Keratinocyte (primary cell): ENCODE measurements at regions not wholly inside any gene's neighbourhood (a gene's known extent, or its start where the extent isn't known, plus 50 kb on each side); places are given as distances from the start of the nearest gene placed in this dataset.
A peak's percentile ranks its signal among the peaks of the same experiment; 100 is the strongest.

Source experiments
- DNase-seq: peaks from one replicate; pipeline ENCODE4 v3.0.0-alpha.2; 2011; ENCODE audit warnings: low read depth, missing footprints, low spot score
- FAIRE-seq: peaks from 2 replicates; lab custom pipeline; 2011; peaks lifted over from hg19 to GRCh38; lab: Jason Lieb, UNC
- H2AFZ ChIP-seq: 2 replicates; pipeline ENCODE4 v1.6.0; 2012; ENCODE audit warnings: low read length, control low read depth, inconsistent platforms; ENCODE audit not compliant: control insufficient read depth
- H3K27ac ChIP-seq: 2 replicates; pipeline ENCODE4 v1.5.1; 2011; ENCODE audit warnings: low read length; ENCODE audit not compliant: control insufficient read depth, insufficient read depth
- H3K27me3 ChIP-seq: 3 replicates; pipeline ENCODE4 v1.6.0; 2011; ENCODE audit warnings: low read length; ENCODE audit not compliant: control insufficient read depth, insufficient read depth; ENCODE audit errors: extremely low read depth
- H3K36me3 ChIP-seq, 2 experiments: 2 replicates in 1 of 2; 3 replicates in 1 of 2; pipeline ENCODE4 v1.5.1; 2011; ENCODE audit warnings: low read length in 2 of 2, mild to moderate bottlenecking in 1 of 2; ENCODE audit not compliant: control insufficient read depth in 2 of 2, insufficient read depth in 2 of 2; ENCODE audit errors: extremely low read depth in 1 of 2
- H3K4me1 ChIP-seq: 3 replicates; pipeline ENCODE4 v1.5.1; 2011; ENCODE audit warnings: low read length; ENCODE audit not compliant: control insufficient read depth, insufficient read depth; ENCODE audit errors: extremely low read depth
- H3K4me2 ChIP-seq: 3 replicates; pipeline ENCODE4 v1.6.0; 2011; ENCODE audit warnings: low read depth, low read length; ENCODE audit not compliant: control insufficient read depth, insufficient read depth; ENCODE audit errors: extremely low read depth
- H3K4me3 ChIP-seq, 3 experiments: fragments of 200-600 bp in 1 of 3; sonication (generic) in 1 of 3; 2 replicates in 2 of 3; 3 replicates in 1 of 3; pipeline ENCODE4 v1.5.1; 2011 to 2016; ENCODE audit warnings: low read length in 3 of 3, mild to moderate bottlenecking in 3 of 3, control low read depth in 2 of 3, inconsistent platforms in 1 of 3, low read depth in 1 of 3, mixed read lengths in 1 of 3, mixed run types in 1 of 3, moderate library complexity in 1 of 3; ENCODE audit not compliant: control insufficient read depth in 2 of 3, insufficient read depth in 2 of 3; ENCODE audit errors: extremely low read depth in 1 of 3
- H3K79me2 ChIP-seq: 2 replicates; pipeline ENCODE4 v1.6.0; 2012; ENCODE audit warnings: low read length; ENCODE audit not compliant: control insufficient read depth, insufficient read depth
- H3K9ac ChIP-seq: 3 replicates; pipeline ENCODE4 v1.6.0; 2011; ENCODE audit warnings: low read length; ENCODE audit not compliant: control insufficient read depth, insufficient read depth; ENCODE audit errors: extremely low read depth
- H3K9me1 ChIP-seq: 3 replicates; pipeline ENCODE4 v1.6.0; 2011; ENCODE audit warnings: low read length; ENCODE audit not compliant: control insufficient read depth, insufficient read depth; ENCODE audit errors: extremely low read depth
- H3K9me3 ChIP-seq: 2 replicates; pipeline ENCODE4 v1.5.1; 2012; ENCODE audit warnings: low read depth, low read length; ENCODE audit not compliant: control insufficient read depth
- H4K20me1 ChIP-seq: 3 replicates; pipeline ENCODE4 v1.6.0; 2011; ENCODE audit warnings: low read length; ENCODE audit not compliant: control insufficient read depth, insufficient read depth; ENCODE audit errors: extremely low read depth
- EZH2 ChIP-seq: IDR thresholded peaks from one replicate; pipeline ENCODE4 v1.6.1; 2012; ENCODE audit warnings: inconsistent platforms, mild to moderate bottlenecking, low read length, moderate library complexity
- dilution Hi-C: fragments of 300-500 bp; cut with MboI; formaldehyde crosslinking; loops from one replicate; pipeline ENCODE4 v1.7.0; 2020; ENCODE audit warnings: low sequenced_read_pairs; ENCODE audit not compliant: extremely low pct_ligation_motif_present
- TF ChIP-seq, protein P1 (sequence below), 3 experiments: IDR thresholded peaks in 1 of 3; conservative IDR thresholded peaks in 1 of 3; optimal IDR thresholded peaks in 1 of 3; 2 replicates in 2 of 3; 3 replicates in 1 of 3; pipeline versions ENCODE3 to v1.5.1; 2011; ENCODE audit warnings: low read length in 3 of 3, mild to moderate bottlenecking in 3 of 3, moderate library complexity in 2 of 3, control low read depth in 1 of 3, inconsistent platforms in 1 of 3; ENCODE audit not compliant: insufficient read depth in 2 of 3; ENCODE audit errors: extremely low read depth in 1 of 3

DNA sequence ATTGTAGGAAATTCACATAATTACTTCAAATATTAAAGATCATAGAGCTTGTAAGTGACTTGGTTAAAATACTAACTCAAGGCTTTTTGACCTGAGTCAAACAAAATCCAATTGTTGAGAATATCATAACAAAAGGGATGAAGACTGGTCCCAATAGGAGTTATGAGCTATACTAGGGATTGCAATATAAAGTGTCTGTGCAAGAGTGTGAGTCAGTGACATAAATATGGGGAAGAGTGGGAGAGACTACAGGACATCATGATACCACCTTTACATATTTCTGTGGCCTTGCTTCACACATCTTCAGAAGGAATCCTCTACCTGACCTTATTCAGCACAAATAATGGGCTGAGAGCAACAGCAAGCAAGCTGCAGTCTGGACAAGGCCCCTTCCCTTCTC is 180.9 kb upstream of the SLC24A2 start:
- H2AFZ ChIP-seq, result no peak overlapping the region
- no peaks in the 10 kb centered on the region for H3K9me3 ChIP-seq
- no peaks in the 10 kb centered on the region for H4K20me1 ChIP-seq
- H3K9ac ChIP-seq, result no peak overlapping the region
- no peak for DNase-seq
- H3K27ac ChIP-seq, result no peak overlapping the region
- peak; percentile 55 for FAIRE-seq
- H3K4me3 ChIP-seq, result no peak overlapping the region
- H3K4me1 ChIP-seq, result peaks cover 5% of the 10 kb centered on the region
- no peaks in the 10 kb centered on the region for H3K79me2 ChIP-seq
- no peaks in the 10 kb centered on the region for H3K27me3 ChIP-seq
- TF ChIP-seq EZH2, result no peak
- TF ChIP-seq, protein P1, sequence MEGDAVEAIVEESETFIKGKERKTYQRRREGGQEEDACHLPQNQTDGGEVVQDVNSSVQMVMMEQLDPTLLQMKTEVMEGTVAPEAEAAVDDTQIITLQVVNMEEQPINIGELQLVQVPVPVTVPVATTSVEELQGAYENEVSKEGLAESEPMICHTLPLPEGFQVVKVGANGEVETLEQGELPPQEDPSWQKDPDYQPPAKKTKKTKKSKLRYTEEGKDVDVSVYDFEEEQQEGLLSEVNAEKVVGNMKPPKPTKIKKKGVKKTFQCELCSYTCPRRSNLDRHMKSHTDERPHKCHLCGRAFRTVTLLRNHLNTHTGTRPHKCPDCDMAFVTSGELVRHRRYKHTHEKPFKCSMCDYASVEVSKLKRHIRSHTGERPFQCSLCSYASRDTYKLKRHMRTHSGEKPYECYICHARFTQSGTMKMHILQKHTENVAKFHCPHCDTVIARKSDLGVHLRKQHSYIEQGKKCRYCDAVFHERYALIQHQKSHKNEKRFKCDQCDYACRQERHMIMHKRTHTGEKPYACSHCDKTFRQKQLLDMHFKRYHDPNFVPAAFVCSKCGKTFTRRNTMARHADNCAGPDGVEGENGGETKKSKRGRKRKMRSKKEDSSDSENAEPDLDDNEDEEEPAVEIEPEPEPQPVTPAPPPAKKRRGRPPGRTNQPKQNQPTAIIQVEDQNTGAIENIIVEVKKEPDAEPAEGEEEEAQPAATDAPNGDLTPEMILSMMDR (optimal IDR thresholded peaks at IDR 0.05 in 1 of 3, IDR thresholded peaks at IDR 0.05 in 1 of 3, conservative IDR thresholded peaks at IDR 0.05 in 1 of 3; ENCODE audit: extremely low read depth in 1 of 3, insufficient read depth in 2 of 3, low read length in 3 of 3), result no peak
- no peaks in the 10 kb centered on the region for H3K9me1 ChIP-seq
- no peaks in the 10 kb centered on the region for H3K36me3 ChIP-seq
- dilution Hi-C loops, result no loop called here
- no peak overlapping the region for H3K4me2 ChIP-seq

DNA sequence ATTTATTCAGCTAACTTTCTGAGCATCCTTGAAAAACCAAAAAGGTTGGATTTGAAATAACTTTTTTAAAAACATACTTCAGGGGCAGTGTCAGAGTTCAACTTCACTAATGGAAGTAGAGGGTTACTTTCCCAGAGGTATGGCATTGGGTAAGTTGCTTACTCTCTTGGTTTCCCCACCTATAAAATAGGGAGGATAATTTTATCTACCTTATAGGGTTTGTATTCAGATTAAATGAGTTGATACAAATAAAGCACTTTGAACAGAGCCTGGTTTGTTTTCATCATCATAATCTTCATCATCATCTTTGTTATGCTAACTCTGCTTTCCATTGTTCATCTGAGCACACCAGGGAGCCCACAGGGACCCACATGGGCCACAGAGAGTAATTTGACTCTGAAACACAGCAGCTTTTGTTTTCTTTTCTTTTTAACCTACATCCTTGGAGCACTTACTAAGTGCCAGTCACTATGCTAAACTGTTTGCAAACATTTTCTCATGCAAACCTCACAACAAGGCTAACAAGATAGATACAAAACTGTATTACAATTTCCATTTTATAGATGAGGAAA is 179.1 kb upstream of the SLC24A2 start:
- peaks cover 5% of the 10 kb centered on the region for H3K4me1 ChIP-seq
- no peaks in the 10 kb centered on the region for H3K79me2 ChIP-seq
- no peak overlapping the region for H3K27ac ChIP-seq
- H3K9ac ChIP-seq, result no peak overlapping the region
- H3K4me3 ChIP-seq, result no peak overlapping the region
- TF ChIP-seq, protein P1 (optimal IDR thresholded peaks at IDR 0.05 in 1 of 3, IDR thresholded peaks at IDR 0.05 in 1 of 3, conservative IDR thresholded peaks at IDR 0.05 in 1 of 3; ENCODE audit: extremely low read depth in 1 of 3, insufficient read depth in 2 of 3, low read length in 3 of 3), result no peak
- TF ChIP-seq EZH2, result no peak
- H3K4me2 ChIP-seq, result no peak overlapping the region
- no peak overlapping the region for H2AFZ ChIP-seq
- H4K20me1 ChIP-seq, result no peaks in the 10 kb centered on the region
- no peaks in the 10 kb centered on the region for H3K36me3 ChIP-seq
- FAIRE-seq (no peak), DNase-seq (no peak)
- H3K9me3 ChIP-seq, result no peaks in the 10 kb centered on the region
- H3K27me3 ChIP-seq, result no peaks in the 10 kb centered on the region
- dilution Hi-C loops, result no loop called here
- no peaks in the 10 kb centered on the region for H3K9me1 ChIP-seq
